ENCODE measurements at regions not wholly inside any gene's neighbourhood (a gene's known extent, or its start where the extent isn't known, plus 50 kb on each side); places are given as distances from the start of the nearest gene placed in this dataset.

DNA sequence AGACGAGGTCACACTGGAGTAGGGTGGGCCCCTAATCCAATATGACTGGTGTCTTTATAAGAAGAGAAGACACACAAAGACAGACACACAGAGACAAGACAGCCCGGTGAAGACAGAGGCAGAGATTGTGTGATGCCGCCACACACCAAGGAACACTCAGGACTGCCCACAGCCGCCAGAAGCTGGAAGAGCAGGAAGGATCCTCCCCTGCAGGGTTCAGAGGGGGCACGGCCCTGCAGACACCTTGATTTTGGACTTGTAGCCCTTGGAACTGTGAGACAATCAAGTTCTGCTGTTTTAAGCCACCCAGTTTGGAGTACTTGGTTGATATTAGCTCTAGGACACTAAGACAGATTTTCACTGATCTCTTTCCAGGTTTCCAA is 72.1 kb upstream of the NANOS1 start:
- TF ChIP-seq EP300 (IDR thresholded peaks at IDR 0.05) (no peak), CTCF (IDR thresholded peaks at IDR 0.05) (no peak), POLR2A (IDR thresholded peaks at IDR 0.05) (no peak)
